Lower lobe of right lung (tissue), 2 donors: ENCODE measurements at regions not wholly inside any gene's neighbourhood (a gene's known extent, or its start where the extent isn't known, plus 50 kb on each side); places are given as distances from the start of the nearest gene placed in this dataset.

ENCODE experiments used
- ATAC-seq, 2 donors: fragments of 200-7000 bp; cut with Tn5 transposase; one replicate each; pipeline ENCODE4 v1.9.1; 2020 to 2022; ENCODE audit warnings: mild to moderate bottlenecking in 2 of 2, moderate library complexity in 2 of 2
- DNase-seq: peaks from one replicate; pipeline ENCODE4 v3.0.0-alpha.2; 2020
- H3K27ac ChIP-seq: fragments of 200-600 bp; one replicate; pipeline ENCODE4 v1.8.0; 2022
- H3K27me3 ChIP-seq: fragments of 200-600 bp; one replicate; pipeline ENCODE4 v1.8.0; 2022; ENCODE audit warnings: low read depth
- H3K36me3 ChIP-seq: fragments of 200-600 bp; one replicate; pipeline ENCODE4 v1.8.0; 2022; ENCODE audit warnings: mild to moderate bottlenecking
- H3K4me1 ChIP-seq: fragments of 200-600 bp; one replicate; pipeline ENCODE4 v1.8.0; 2022
- H3K4me3 ChIP-seq: fragments of 200-600 bp; one replicate; pipeline ENCODE4 v1.8.0; 2022; ENCODE audit warnings: mild to moderate bottlenecking
- H3K9me3 ChIP-seq: fragments of 200-600 bp; one replicate; pipeline ENCODE4 v1.8.0; 2022
- intact Hi-C: fragments of 100-400 bp; cut with DNase I; formaldehyde crosslinking; loops from one replicate; pipeline ENCODE4 v1.11.0; 2022
- TF ChIP-seq, protein P1 (sequence below): fragments of 200-600 bp; IDR thresholded peaks from one replicate; pipeline ENCODE4 v1.8.0; 2022; ENCODE audit warnings: antibody characterized with exemption, mild to moderate bottlenecking
- donor health status: DM: no; HTN: yes; CAD: no; lungs with severe emphysema.

DNA sequence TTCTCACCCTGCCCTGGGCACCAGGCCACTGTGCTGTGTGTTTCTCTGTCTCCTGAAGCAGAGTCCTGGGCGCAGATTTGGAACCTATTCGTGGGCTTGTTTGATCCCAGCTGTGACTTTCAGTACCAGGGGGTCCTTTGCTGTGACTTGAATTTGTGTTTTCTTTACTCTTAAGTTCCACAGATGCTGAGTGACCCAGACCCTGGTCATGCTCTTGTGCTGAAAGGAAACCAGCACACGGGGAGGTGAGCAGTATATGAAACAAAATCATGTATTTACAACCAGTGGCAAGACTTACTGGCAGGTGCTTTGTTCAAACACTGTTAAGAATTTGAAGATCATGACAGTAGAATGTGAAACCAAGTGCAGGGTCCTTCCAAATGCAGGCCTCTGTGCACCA is 89.2 kb upstream of the PRSS58 start:
- Histone ChIP-seq H3K4me3 (no peak overlapping the region), H3K9me3 (no peaks in the 10 kb centered on the region), H3K4me1 (no peaks in the 10 kb centered on the region), H3K36me3 (no peaks in the 10 kb centered on the region), H3K27ac (no peak overlapping the region), H3K27me3 (peaks cover 10% of the 10 kb centered on the region)
- intact Hi-C loops = no loop called here
- no peak for DNase-seq
- TF ChIP-seq, protein P1, sequence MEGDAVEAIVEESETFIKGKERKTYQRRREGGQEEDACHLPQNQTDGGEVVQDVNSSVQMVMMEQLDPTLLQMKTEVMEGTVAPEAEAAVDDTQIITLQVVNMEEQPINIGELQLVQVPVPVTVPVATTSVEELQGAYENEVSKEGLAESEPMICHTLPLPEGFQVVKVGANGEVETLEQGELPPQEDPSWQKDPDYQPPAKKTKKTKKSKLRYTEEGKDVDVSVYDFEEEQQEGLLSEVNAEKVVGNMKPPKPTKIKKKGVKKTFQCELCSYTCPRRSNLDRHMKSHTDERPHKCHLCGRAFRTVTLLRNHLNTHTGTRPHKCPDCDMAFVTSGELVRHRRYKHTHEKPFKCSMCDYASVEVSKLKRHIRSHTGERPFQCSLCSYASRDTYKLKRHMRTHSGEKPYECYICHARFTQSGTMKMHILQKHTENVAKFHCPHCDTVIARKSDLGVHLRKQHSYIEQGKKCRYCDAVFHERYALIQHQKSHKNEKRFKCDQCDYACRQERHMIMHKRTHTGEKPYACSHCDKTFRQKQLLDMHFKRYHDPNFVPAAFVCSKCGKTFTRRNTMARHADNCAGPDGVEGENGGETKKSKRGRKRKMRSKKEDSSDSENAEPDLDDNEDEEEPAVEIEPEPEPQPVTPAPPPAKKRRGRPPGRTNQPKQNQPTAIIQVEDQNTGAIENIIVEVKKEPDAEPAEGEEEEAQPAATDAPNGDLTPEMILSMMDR = no peak
- ATAC-seq = no peak

DNA sequence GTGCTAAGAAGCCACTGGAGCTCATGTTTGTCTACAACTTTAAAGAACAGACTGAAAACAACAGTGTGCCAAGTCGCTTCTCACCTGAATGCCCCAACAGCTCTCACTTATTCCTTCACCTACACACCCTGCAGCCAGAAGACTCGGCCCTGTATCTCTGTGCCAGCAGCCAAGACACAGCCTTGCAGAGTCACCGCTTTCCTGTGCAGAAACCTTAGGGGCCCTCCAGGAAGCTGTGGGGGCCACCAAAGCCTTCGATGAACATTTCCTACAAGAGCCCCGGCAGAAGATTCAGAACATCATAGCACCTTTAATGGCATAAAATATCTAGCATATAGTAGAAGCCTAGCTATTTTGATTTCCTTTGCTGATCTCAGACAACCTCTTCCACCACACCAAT is 88.0 kb upstream of the PRSS58 start:
- no peaks in the 10 kb centered on the region for H3K36me3 ChIP-seq
- TF ChIP-seq, protein P1 = no peak
- H3K9me3 ChIP-seq = no peaks in the 10 kb centered on the region
- ATAC-seq (peak; percentile 9 to 16), DNase-seq (no peak)
- no peaks in the 10 kb centered on the region for H3K4me1 ChIP-seq
- no peak overlapping the region for H3K27ac ChIP-seq
- H3K27me3 ChIP-seq = peaks cover 10% of the 10 kb centered on the region
- no peak overlapping the region for H3K4me3 ChIP-seq
- intact Hi-C loops = no loop called here

DNA sequence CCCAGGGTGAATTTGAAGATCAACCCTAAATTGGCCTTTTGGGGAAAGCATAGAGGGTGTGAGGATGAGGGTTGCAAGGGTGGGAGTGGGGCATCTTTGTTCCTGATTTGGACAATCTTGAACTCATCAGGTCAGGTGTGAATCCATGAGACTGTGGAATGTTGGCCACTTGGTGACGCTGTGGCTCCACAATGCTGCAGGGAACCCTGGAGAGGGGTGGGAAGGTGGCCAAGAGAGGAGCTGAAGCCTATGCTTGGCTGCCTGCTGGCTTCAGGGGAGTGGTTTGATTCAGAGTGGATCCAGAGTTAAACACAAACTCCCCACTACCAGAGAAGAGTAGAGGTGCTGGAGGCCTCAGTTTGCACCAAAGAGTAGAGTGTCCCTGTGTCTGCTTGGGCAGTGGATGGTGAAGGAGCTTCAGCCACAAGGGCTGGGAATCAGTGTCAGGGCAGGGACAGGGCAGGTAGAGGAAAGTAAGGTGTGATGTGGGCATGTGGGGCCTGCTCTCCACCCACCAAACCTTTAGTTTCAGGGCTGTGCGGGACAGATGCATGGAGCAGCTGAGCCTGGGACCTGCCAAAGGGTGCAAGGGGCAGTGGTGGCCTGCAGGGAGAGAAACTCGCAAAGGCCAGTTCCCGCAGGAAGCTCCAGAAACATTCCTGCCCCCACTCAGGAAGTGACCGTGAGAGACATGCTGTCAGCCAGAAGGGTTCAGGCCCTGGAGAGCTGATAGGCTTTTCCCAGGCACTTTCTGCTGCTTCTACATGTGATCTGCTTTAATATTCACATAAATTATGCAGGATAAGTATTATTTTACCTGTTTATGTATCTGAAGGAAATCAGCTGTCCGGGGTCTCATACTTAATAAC is 81.0 kb upstream of the PRSS58 start:
- no peak for DNase-seq
- Histone ChIP-seq H3K27ac (no peak overlapping the region), H3K9me3 (no peaks in the 10 kb centered on the region), H3K4me1 (no peaks in the 10 kb centered on the region), H3K36me3 (no peaks in the 10 kb centered on the region), H3K4me3 (no peak overlapping the region), H3K27me3 (no peaks in the 10 kb centered on the region)
- TF ChIP-seq, protein P1 = no peak
- ATAC-seq = no peak
- intact Hi-C loops = no loop called here

DNA sequence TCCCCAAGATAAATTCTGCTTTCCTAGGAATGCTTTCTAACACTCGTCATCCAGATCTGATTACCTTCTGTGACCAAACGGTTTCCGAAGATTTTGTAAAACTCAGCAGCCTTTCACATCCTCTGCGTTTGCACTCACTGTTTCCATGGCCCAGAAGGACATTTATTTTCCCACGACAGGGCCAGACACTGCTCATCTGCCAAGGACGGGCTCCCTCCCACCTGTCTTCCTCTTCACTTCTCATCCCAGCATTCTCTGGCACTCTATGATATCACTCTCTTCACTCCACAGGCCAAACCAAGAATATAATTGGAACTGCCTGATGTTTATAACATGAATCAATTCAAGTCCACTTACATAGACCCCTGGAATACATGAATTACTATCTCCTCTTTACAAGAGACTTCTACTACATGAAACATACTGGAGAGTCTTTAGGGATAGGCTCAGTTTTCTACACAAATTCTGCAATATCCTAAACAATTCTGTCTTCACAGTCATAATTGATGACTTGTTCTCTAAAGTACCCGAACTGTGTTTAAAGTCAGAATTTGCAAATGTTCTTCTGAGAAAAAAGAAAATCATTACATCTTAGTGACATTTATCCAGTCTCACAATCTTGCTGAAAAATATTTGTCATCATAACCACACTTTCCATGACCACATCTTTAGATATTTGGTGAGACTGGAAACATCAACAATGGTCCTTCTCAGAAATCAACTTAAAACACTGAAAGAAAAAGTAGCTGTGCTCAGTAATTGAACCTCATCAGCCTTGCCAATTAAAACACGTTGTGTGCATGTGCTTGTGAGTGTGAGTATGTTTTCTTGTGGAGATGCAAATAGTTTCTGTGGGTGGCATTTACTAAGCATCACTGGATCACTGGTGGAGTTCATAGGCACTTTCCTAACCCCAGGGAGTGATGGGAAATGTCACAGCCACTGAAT is 79.5 kb upstream of the PRSS58 start:
- intact Hi-C loops = no loop called here
- H3K27ac ChIP-seq = no peak overlapping the region
- no peaks in the 10 kb centered on the region for H3K4me1 ChIP-seq
- no peak overlapping the region for H3K4me3 ChIP-seq
- no peaks in the 10 kb centered on the region for H3K9me3 ChIP-seq
- no peaks in the 10 kb centered on the region for H3K27me3 ChIP-seq
- DNase-seq (no peak), ATAC-seq (no peak)
- no peaks in the 10 kb centered on the region for H3K36me3 ChIP-seq
- TF ChIP-seq, protein P1 = no peak

DNA sequence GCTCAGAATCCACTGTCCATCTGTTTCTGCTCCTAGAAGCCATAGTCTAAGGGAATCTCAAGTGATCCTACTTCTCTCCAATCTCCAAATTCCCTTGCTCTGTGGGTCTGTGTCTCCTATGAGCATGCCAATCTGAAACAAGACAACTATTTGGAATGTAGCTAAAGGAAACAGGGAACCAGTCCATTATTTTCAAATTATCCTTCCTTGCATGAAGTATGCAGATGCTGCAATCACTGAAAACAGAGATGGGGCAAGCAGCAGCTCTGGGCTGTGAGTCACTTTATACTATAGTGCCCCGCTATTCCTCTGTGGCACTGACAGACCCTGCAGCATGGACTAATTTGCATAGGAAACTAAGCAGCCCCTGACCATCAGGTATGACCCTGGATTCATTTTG is 76.9 kb upstream of the PRSS58 start:
- H3K36me3 ChIP-seq = no peaks in the 10 kb centered on the region
- ATAC-seq (no peak), DNase-seq (no peak)
- H3K9me3 ChIP-seq = no peaks in the 10 kb centered on the region
- no peak overlapping the region for H3K4me3 ChIP-seq
- no peaks in the 10 kb centered on the region for H3K27me3 ChIP-seq
- H3K27ac ChIP-seq = no peak overlapping the region
- no peaks in the 10 kb centered on the region for H3K4me1 ChIP-seq
- TF ChIP-seq, protein P1 = no peak
- intact Hi-C loops = no loop called here
